Activated gamma-delta T cell treated with anti-CD3 and anti-CD28 coated beads, Interleukin-2, amount 50 U/mL, for 16 hours (primary cell): ENCODE measurements at regions not wholly inside any gene's neighbourhood (a gene's known extent, or its start where the extent isn't known, plus 50 kb on each side); places are given as distances from the start of the nearest gene placed in this dataset.

Experiments
- DNase-seq: peaks from one replicate; pipeline ENCODE4 v3.0.0-alpha.2; 2020; ENCODE audit warnings: low read depth

DNA sequence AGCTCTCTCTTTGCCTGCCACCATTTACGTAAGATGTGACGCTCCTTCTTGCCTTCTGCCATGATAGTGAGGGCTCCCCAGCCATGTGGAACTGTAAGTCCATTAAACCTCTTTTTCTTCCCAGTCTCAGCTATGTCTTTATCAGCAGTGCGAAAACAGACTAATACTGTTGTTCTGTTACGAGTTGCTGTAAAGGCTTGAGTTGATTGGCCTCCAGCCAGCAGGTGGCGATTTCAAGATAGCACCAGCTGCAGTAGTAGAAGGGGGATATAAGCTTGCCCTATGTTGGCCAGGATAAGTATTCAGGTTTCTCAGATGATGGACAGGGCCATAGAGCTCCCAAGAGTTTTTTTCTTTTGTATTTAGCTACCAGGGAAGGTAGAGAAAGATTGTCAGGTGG lies 385.5 kb downstream of the MZT1 start:
- DNase-seq, result no peak

- no peak for DNase-seq
Measured at GRCh38 chr13:72317346-72318109, 409.9 kb downstream of the MZT1 start.

DNA sequence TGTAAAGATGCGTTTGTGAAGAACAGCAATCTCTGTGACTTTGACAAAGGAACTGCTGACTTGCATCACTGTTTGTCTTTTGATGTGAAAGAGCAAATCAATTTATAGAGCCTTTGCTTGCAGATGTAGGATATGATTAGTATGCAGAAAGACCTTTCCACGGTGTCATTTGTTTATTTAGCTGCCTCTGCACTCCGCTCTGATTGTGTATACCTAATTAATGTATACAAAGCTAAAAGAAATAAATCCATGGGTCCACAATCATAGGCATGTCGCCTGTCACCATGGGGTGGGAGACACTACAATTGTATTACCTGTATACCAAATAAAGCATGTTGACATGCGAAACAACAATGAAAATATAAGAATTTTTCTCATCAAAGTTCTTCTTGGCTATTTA lies 410.7 kb downstream of the MZT1 start:
- DNase-seq, result no peak

- DNase-seq, result no peak
Measured at GRCh38 chr13:72315312-72315711, 412.1 kb downstream of the MZT1 start.

DNA sequence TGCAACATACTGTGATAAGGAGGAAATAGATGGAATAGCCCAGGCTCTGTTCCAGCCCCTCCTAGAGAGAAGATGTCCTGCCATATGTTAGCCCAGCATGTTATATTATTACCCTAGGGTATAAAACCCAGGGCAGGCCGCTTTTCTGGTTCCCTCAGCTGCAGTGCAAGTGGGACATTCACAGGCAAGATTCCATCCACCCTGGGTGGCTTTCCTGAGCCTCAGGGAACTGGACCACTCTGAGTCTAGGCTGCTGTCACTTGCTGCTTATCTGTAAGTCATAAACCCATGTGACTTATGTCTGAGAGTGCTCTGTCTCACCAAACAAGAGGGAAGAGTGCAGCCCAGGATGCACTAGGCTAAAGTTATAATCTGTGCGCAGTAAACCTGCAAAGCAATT lies 413.2 kb downstream of the MZT1 start:
- no peak for DNase-seq

- no peak for DNase-seq
Measured at GRCh38 chr13:72313546-72313945, 413.9 kb downstream of the MZT1 start.

GRCh38 chr13:72303941-72304746 lies 423.3 kb downstream of the MZT1 start:
- no peak for DNase-seq

GRCh38 chr13:72296246-72296645 lies 429.2 kb upstream of the DACH1 start:
- DNase-seq, result no peak

GRCh38 chr13:72295153-72295552 lies 428.1 kb upstream of the DACH1 start:
- no peak for DNase-seq

GRCh38 chr13:72293206-72293605 lies 426.2 kb upstream of the DACH1 start:
- no peak for DNase-seq

DNA sequence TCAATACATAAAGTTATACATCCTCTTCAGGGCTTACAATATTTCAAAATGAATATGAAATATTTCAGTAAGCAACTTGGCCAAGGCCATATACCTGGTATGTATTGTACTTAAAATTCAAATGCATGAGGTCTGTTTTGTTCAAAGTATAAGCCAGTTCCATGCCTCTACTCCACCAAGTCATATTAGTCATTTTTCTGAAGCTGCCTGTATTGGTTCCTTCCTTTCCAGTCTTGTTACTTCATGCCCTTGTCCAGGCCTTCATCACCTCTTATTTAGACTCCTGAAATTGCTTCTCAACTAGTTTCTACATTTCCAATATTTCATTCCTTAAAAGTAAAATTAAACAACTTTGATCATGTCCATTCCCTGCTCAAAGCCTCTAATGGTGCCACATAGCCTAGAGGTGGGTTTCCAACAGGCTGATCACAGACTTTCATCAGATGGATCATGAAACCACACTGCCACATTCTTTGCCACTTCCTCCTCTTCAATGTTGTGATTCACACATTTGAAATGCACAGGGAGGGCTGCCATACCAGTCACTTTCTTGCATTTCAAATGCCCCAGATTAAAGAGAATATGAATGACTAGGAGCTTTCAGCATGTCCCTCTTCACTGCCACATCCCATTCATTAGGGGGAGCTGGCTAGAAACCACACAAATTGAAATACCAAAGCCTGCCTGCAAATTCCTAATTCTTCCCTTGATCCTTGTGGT lies 424.1 kb upstream of the DACH1 start:
- no peak for DNase-seq

DNA sequence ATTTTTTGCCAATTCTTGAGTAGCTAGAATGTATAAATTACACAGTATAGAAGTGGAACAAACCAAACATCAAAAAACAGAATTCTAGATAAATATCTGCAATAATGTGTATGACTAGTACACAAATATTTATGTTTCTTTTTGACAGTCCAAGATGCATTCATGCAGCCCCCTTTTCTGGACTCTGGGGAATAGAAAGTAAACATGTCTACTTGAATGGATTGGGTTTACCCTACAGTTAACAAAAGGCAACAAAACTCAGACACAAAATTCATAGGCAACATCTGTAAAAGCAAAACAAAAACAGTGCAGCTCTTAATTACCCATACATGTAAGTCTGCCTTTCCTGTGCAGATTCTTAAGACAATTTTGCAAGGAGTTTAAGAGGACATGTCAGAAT lies 419.4 kb upstream of the DACH1 start:
- DNase-seq, result no peak

DNA sequence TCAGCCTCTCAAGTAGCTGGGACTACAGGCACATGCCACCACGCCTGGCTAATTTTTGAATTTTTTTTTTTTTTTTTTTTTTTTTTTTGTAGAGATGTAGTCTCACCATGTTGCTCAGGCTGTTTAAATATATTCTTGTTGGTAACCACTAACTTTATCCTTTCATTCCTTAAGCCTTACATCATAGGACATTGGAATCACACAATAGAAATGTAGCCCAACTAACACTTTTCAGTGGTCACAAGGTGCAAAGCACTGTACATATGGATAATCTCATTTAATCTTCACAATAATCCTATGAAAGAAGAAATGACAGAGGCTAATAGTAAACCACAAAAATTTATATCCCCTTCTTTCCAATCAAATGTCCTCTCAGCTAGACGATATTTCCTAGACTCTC lies 417.8 kb upstream of the DACH1 start:
- DNase-seq, result no peak

DNA sequence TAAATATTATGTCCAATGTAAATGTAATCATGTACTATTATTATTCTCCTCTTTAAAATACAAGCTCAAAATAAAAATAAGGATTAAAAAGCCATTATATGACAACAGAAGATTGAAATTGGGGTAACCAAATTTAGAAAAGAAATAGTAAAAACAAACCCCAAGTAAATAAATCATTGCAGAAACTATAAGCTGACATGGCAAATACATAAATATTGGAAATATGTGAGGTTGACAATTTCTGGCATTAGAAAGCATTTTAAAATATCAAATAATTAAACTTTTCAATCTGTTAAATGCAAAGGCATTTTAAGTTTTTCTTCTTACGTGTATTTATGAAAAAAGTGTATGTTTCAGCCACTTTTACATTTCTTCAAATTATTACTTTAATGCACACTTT lies 394.7 kb upstream of the DACH1 start:
- DNase-seq, result no peak

DNA sequence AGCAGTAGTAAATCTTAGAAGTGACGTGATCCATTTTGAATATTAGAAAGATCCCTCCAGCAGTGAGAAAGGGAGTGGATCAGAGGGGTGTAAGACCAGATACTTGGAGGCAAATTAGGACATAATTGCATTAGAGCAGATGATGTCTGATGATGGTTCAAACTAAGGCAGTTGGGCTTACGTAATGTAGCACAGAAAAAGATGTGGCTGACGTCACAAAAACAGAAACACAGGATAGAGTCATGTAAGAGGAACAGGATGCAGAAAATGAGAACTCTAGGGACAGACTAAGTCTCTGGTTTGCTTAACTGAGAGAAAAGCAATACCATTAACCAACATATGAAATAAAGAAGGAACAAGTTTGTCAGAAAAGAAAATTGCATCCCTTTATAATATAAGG lies 392.5 kb upstream of the DACH1 start:
- DNase-seq, result no peak

- no peak for DNase-seq
Measured at GRCh38 chr13:72258340-72258981, 391.5 kb upstream of the DACH1 start.

GRCh38 chr13:72255908-72256307 lies 388.9 kb upstream of the DACH1 start:
- DNase-seq, result no peak

- no peak for DNase-seq
Measured at GRCh38 chr13:72253754-72254153, 386.8 kb upstream of the DACH1 start.

DNA sequence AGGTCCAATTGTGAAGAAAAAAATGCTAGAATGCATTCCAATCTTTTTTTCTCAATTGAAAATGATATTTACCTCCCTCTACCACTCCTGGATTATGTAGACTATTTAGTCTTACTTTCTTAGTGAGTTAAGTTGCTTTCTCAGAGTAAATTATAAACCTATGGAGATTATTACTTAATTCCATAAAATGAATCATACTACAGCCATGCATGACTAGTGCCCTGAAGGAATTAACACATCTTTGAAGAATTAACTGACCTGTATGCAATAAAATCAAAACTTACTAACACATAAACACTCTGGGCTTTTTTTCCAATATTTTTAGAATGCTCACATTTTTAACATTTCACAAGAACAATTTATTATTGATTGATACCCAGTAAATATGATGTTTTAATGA lies 379.4 kb upstream of the DACH1 start:
- DNase-seq, result no peak

DNA sequence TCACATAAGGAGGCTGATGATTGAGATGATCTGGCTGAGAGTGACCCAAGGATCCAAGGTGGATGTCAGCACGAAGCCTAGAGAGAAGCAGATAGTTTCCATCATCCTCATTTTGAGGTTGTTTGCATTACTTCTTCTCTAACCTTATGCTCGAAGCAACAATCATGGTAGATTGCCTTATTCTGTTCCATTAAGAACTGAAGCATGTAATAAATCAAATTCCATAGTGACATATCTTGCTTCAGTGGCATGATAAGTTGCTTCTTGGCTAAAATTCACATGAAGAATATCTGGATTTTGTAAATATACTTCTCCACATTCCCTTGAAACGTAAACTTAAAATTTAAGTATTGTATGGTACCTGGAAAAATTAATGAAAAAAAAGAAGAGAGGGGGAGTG lies 377.8 kb upstream of the DACH1 start:
- no peak for DNase-seq

DNA sequence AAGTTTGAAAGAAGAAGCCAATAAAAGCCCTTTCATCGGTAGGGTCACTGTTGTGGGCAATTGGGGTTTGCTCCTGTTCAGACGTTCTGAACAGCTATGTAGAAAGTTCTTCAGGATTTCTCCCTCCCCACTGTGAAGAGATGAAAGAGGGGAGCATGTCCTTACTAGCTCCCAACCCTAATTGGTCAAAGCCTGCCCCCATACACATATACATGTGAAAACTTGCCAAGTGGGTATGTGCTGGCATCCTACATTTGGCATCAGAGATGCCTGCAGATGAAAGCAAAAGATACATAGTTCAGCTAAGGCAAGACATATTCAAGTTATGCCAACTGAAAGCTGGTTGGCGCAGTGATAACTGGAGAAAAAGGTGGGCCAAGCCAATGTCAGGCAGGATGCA lies 363.1 kb upstream of the DACH1 start:
- no peak for DNase-seq

GRCh38 chr13:72229067-72229466 lies 362.1 kb upstream of the DACH1 start:
- DNase-seq, result no peak
